HepG2 (cell line): ENCODE measurements at regions not wholly inside any gene's neighbourhood (a gene's known extent, or its start where the extent isn't known, plus 50 kb on each side); places are given as distances from the start of the nearest gene placed in this dataset.

Experiments used
- BRD4 ChIP-seq: sonication (generic); formaldehyde crosslinking; IDR thresholded peaks from 2 replicates; pipeline ENCODE4 v1.4.0; 2020; ENCODE audit warnings: missing genetic modification reagents
- IKZF1 ChIP-seq: fragments of 450-650 bp; IDR thresholded peaks from 2 replicates; pipeline ENCODE4 v1.7.1; 2016
- NFKB2 ChIP-seq: sonication (generic); formaldehyde crosslinking; IDR thresholded peaks from 2 replicates; pipeline ENCODE4 v1.4.0; 2020; ENCODE audit warnings: missing genetic modification reagents, borderline replicate concordance
- POLR2A ChIP-seq, 2 experiments: IDR thresholded peaks; 2 replicates each; pipeline ENCODE4 v1.6.1; 2011; ENCODE audit warnings: low read depth in 2 of 2, low read length in 2 of 2, mild to moderate bottlenecking in 1 of 2, moderate library complexity in 1 of 2; ENCODE audit not compliant: insufficient read depth in 1 of 2
- SIN3A ChIP-seq: IDR thresholded peaks from 2 replicates; pipeline ENCODE4 v1.6.1; 2011; ENCODE audit warnings: low read depth, mild to moderate bottlenecking, control low read depth, low read length, borderline replicate concordance
- SIN3B ChIP-seq: fragments of 150-350 bp; IDR thresholded peaks from 2 replicates; pipeline ENCODE4 v1.6.1; 2014; ENCODE audit warnings: low read length
- ZKSCAN1 ChIP-seq: fragments of 150-350 bp; IDR thresholded peaks from 2 replicates; pipeline ENCODE4 v1.6.1; 2014; ENCODE audit warnings: low read length
- ZMYM4 ChIP-seq: sonication (generic); formaldehyde crosslinking; IDR thresholded peaks from 2 replicates; pipeline ENCODE4 v1.8.1; 2023; ENCODE audit warnings: mild to moderate bottlenecking, missing genetic modification reagents
- ZNF24 ChIP-seq: fragments of 450-650 bp; IDR thresholded peaks from 2 replicates; pipeline ENCODE4 v1.6.1; 2017; ENCODE audit warnings: antibody characterized with exemption, mild to moderate bottlenecking
- TF ChIP-seq, protein P1 (sequence below): sonication (generic); formaldehyde crosslinking; IDR thresholded peaks from 2 replicates; pipeline ENCODE4 v1.5.0; 2020; ENCODE audit warnings: mild to moderate bottlenecking, missing genetic modification reagents, moderate library complexity

GRCh38 chr3:152611905-152612304 lies 223.0 kb upstream of the P2RY1 start:
- TF ChIP-seq ZNF24 (no peak), SIN3A (no peak), SIN3B (no peak), POLR2A (IDR thresholded peaks at IDR 0.05; ENCODE audit: insufficient read depth in 1 of 2, low read depth in 2 of 2, low read length in 2 of 2) (no peak), NFKB2 (CRISPR knock-in tag) (no peak), IKZF1 (no peak), ZKSCAN1 (no peak), ZMYM4 (CRISPR knock-in tag) (no peak), BRD4 (CRISPR knock-in tag) (no peak)
- TF ChIP-seq, protein P1, sequence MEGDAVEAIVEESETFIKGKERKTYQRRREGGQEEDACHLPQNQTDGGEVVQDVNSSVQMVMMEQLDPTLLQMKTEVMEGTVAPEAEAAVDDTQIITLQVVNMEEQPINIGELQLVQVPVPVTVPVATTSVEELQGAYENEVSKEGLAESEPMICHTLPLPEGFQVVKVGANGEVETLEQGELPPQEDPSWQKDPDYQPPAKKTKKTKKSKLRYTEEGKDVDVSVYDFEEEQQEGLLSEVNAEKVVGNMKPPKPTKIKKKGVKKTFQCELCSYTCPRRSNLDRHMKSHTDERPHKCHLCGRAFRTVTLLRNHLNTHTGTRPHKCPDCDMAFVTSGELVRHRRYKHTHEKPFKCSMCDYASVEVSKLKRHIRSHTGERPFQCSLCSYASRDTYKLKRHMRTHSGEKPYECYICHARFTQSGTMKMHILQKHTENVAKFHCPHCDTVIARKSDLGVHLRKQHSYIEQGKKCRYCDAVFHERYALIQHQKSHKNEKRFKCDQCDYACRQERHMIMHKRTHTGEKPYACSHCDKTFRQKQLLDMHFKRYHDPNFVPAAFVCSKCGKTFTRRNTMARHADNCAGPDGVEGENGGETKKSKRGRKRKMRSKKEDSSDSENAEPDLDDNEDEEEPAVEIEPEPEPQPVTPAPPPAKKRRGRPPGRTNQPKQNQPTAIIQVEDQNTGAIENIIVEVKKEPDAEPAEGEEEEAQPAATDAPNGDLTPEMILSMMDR (CRISPR knock-in tag) = no peak
